ENCODE measurements at regions not wholly inside any gene's neighbourhood (a gene's known extent, or its start where the extent isn't known, plus 50 kb on each side); places are given as distances from the start of the nearest gene placed in this dataset.

DNA sequence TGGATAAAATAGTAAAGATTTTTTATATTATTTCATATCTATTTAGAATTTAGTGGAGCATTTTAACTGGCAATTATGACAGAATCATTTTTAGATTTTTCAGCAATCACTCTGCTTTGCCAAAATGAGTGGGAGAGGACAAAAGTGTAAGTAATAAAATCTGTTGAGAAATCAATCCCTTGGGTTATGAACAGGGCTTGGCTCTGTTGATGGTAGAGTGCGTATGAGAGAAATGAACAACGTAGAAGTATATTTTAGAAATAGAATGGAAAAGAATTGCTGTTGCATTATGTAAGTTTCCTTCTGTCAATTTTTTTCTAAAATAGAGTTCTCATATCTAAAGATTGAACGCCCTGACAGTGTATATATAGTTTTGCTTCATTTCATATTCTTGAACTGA lies 154.1 kb upstream of the PRDM9 start:
- no peak for DNase-seq

GRCh38 chr5:23352446-23352845 lies 155.0 kb upstream of the PRDM9 start:
- DNase-seq: no peak

- no peak for DNase-seq
Measured at GRCh38 chr5:23343121-23343520, 164.3 kb upstream of the PRDM9 start.

GRCh38 chr5:23332650-23333251 lies 174.7 kb upstream of the PRDM9 start:
- DNase-seq: no peak

DNA sequence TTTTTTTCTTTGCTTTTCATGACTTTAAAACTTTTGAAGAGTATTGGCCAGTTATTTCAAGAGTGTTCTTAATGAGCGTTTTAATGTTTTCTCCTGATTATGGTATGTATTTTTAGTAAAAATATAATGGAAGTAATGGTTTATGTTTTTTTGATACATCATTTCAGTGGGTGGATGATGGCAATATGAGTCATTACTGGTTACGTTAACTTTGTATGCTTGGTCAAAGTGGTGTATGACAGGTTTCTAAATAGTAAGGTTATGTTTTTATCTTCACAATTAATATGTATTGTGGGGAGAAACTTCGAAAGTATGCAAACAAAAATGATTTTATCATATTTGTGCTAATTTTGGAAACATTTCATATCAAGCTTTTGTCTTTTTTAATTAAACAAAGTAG lies 176.7 kb upstream of the PRDM9 start:
- DNase-seq: no peak

DNA sequence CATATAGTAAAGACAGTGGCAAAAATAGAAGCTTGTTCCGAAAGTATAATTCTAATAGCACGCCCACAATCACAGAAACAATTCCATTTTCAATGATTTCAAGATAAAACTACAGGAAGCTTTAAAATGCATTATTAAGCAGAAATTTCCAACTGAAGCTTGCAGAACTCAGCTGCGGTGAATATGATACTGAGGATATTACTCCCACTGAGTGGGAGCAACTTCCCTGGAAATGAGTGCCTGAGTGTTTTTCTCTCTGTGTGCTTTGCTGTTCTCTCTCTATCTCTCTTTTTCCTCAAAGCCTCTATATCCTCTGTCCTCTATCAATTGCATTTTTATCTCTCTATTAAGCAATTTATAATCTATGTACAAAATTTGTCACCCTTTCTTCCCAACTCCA lies 187.5 kb upstream of the PRDM9 start:
- DNase-seq: no peak

DNA sequence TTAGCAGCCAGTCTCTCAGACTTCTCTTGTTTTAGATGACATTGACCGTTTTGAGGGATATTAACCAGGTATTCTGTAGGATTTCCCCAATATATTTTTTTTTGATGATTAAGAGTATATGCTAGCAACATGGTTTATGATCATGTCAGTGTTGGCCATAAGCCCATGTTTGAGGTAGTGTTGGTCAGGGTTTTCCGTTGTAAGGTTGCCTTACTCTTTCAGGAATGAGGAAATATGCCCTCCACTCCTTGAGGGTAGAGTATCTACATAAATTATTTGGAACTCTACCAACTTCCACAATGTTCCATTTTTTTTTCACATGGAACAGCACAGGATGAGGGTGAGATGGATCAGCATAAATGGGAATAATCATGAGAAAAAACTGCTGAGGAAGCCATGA lies 188.4 kb upstream of the PRDM9 start:
- no peak for DNase-seq

GRCh38 chr5:23318166-23318565 lies 189.2 kb upstream of the PRDM9 start:
- no peak for DNase-seq

DNA sequence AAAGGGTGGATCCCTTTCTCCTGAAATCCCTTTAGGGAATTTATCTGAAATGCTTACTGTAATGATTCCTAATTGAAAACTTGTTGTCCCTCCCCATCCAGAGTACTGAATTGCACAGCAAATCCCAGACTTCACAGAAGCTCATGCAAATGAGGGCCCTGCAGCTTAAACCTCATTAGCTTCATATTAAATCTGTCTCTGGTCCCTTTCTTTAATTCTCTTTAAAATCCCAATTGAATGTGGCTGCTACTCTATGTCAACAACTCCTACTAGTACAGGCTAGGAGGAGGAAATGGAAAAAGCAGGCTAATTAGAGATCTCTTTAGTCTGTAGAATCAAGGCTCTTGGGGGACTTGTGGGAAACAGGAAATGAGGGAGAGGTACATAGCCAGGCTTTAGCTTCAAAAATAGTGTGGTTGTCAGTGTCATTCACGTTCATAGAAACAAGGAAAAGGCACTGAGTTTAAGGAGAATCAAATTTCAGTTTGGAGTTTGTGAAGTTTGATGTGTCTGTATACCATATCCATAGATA lies 191.3 kb upstream of the PRDM9 start:
- no peak for DNase-seq

DNA sequence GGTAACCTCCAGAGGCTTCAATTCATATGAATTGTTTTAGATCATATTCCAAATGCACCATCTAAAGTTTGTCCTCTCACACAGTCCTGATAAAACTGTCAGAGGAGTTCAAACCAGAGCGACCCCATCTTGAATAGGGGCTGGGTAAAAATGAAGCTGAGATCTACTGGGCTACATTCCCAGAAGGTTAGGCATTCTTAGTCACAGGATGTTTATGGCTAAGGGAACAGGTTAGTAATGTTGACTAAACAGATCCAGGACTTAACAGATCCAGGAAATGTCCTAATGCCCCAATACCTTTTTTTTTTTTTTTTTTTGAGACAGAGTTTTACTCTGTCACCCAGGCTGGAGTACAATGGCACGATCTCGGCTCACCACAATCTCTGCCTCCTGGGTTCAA lies 192.6 kb upstream of the PRDM9 start:
- no peak for DNase-seq

- no peak for DNase-seq
Measured at GRCh38 chr5:23305055-23305454, 202.4 kb upstream of the PRDM9 start.

GRCh38 chr5:23303836-23304235 lies 203.6 kb upstream of the PRDM9 start:
- no peak for DNase-seq

- no peak for DNase-seq
Measured at GRCh38 chr5:23303435-23303834, 204.0 kb upstream of the PRDM9 start.

GRCh38 chr5:23302438-23302837 lies 205.0 kb upstream of the PRDM9 start:
- no peak for DNase-seq

DNA sequence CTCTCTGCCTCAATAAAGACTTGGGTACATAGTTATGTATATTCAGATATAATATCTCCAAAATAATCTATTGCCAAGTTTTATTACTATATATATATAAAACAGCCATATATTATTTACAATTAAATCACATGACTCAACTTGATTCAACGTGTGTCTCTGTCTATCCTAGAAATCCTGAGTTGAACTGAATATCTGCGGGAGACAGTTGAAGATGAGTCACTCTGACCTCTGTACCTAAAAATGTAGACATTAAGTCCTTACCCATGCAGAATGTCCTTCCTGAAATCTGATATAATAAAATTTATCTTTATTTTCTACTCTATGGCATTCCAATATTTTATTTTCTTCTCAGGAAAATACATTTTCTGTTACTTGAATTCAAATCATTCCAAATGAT lies 218.2 kb upstream of the PRDM9 start:
- no peak for DNase-seq

DNA sequence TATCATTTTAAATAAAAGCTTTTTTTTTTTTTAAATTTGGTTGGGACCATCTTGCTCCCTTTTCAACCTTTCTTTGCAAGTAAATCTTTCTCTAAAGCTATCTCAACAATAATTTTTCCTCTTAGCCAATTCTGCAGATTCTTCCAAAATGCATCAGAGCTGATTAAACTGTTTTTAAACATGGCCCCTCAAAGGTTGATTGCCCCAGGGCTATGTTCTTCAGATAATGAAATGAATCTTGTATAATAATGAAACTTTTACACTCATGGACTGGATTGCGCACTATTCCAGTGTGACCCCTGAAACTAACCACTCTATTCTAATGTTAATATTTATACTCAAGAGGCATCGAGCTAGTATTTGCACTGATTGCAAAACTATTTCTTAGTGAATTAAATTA lies 222.8 kb upstream of the PRDM9 start:
- DNase-seq: no peak

GRCh38 chr5:23274171-23274570 lies 233.2 kb upstream of the PRDM9 start:
- DNase-seq: no peak

DNA sequence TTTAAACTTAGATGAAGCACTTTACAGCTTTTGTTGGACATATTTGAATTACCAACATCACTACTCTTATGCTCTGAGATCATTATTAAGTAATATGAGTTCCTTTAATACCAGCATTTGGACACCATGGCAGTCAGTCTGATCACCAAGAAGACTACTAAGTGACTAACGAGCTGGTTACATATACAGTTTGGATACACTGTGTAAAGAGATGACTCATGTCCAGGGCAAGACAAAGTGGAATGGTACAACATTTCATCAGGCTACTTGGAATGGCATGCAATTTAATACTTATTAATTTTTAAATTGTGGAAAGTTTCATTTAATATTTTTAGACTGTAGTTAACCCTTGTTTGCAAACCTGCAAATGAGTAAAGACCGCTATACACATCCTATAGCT lies 237.4 kb upstream of the PRDM9 start:
- DNase-seq: no peak

DNA sequence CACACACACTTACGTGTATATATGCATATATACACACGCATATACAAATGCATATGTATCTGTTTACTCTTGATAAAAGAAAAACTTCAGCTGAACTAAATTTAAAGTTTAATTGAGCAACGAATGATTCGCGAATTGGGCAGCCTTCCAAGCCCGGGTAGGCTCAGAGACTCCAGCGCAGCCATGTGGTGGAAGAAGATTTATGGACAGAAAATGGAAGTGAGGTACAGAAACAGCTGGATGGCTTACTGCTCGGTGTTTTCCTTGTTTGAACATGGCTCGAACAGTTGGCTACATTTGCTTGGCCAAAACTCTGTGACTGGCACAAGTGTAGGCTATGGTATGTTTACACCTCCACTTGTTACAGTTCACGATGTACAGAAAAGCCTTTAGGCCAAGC lies 239.3 kb upstream of the PRDM9 start:
- DNase-seq: no peak

DNA sequence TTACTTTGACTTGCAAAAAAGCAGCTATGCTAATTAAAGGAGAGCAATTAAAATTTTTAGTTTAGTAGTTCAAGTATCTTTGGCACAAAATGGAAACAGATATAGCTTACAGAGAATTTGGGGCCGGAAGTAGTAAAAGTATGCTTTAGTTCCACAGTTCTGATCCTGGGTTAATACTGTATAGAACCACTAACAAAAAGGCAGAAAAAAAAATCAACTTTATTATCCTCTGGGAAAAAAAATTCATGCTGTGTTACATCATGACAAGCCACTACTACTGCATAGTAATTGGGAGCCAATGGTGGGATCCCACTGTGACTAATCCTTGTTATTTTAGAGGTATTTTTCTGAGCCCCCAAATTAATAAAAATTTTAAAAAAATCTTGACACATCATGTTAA lies 246.8 kb upstream of the PRDM9 start:
- no peak for DNase-seq

- DNase-seq: no peak
Measured at GRCh38 chr5:23257656-23258055, 249.8 kb upstream of the PRDM9 start.

GRCh38 chr5:23253621-23254198 lies 253.7 kb upstream of the PRDM9 start:
- no peak for DNase-seq

DNA sequence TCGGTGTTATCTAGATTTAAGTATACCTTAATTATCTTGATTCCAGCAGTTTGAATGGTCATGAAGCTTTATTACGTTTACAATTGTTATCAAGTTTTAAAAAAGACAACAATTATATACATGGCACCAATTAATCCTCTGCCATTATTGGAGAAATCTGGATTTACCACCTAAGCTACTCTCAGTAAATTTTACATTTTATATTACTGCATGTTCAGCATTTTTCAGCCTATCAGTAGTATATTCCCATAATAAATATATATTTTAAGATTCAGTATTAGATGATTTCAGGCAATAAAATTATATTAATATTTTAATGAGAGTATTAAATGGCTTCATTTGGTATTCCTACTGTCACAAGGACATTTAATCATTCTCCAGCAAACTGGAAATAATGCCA lies 264.5 kb upstream of the PRDM9 start:
- DNase-seq: no peak

- no peak for DNase-seq
Measured at GRCh38 chr5:23235246-23235645, 272.2 kb upstream of the PRDM9 start.

DNA sequence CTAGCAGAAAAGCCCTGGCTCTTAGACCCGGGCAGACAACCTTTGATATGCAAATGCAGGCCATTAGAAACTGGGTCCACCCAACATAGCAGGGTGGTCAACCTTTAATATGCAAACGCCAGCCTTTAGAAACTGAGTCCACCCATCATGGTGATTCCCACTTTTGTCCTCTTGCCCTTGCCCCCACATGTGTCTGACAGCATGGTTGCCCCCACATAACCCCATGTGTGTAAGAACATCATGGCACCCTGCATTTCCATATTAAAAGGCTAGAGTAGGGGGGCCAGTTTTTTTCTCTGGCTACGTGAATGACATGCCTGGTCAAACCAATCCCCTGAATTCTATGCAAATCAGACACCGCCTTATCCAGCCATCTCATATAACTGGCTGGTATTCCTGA lies 273.2 kb upstream of the PRDM9 start:
- no peak for DNase-seq

Measured in NCI-H2029 treated with DMSO at 0.1 percent for 48 hours (cell line).